Activated B cell treated with CpG ODN at 0.5 μM for 24 hours (primary cell): ENCODE measurements at regions not wholly inside any gene's neighbourhood (a gene's known extent, or its start where the extent isn't known, plus 50 kb on each side); places are given as distances from the start of the nearest gene placed in this dataset.

Experiments used
- ATAC-seq: fragments of 200-7000 bp; cut with Tn5 transposase; one replicate; pipeline ENCODE4 v1.10.0; 2021; ENCODE audit warnings: low read depth, mild to moderate bottlenecking, moderate library complexity
- CTCF ChIA-PET: fragments of 350-600 bp; sonication (Branson Sonifier 250); formaldehyde crosslinking; loops from one replicate; lab custom pipeline; 2021; ENCODE audit warnings: antibody characterized with exemption; lab: Charles Lee
- POLR2A ChIA-PET: fragments of 350-600 bp; sonication (Branson Sonifier 250); formaldehyde crosslinking; loops from one replicate; lab custom pipeline; 2021; ENCODE audit warnings: antibody characterized with exemption; lab: Charles Lee
- DNase-seq: peaks from one replicate; pipeline ENCODE4 v3.0.0; 2022
- H3K27ac Mint-ChIP-seq: one replicate; pipeline ENCODE4 v1.8.0; 2020; ENCODE audit warnings: mixed read lengths
- H3K27me3 Mint-ChIP-seq: one replicate; pipeline ENCODE4 v1.8.0; 2021; ENCODE audit warnings: mixed read lengths
- H3K36me3 Mint-ChIP-seq: one replicate; pipeline ENCODE4 v1.8.0; 2021; ENCODE audit warnings: low read depth, mixed read lengths
- H3K4me1 Mint-ChIP-seq: one replicate; pipeline ENCODE4 v1.8.0; 2021; ENCODE audit warnings: mixed read lengths
- H3K4me3 Mint-ChIP-seq: one replicate; pipeline ENCODE4 v1.8.0; 2020; ENCODE audit warnings: mild to moderate bottlenecking, mixed read lengths
- H3K9me3 Mint-ChIP-seq: one replicate; pipeline ENCODE4 v1.8.0; 2020; ENCODE audit warnings: mixed read lengths
- CTCF ChIP-seq: fragments of 200-600 bp; IDR thresholded peaks from one replicate; pipeline ENCODE4 v1.8.0; 2022; ENCODE audit warnings: antibody characterized with exemption, mild to moderate bottlenecking
- intact Hi-C: fragments of 100-400 bp; cut with micrococcal nuclease; formaldehyde crosslinking; loops from one replicate; pipeline ENCODE4 v1.15.1; 2024

GRCh38 chr4:178953447-178954120 lies 1511.3 kb upstream of the AGA start:
- intact Hi-C loops = no loop called here
- Mint-ChIP-seq H3K9me3 (peaks cover 6% of the 10 kb centered on the region), H3K27ac (no peak overlapping the region), H3K4me3 (no peak overlapping the region), H3K4me1 (no peaks in the 10 kb centered on the region), H3K36me3 (no peaks in the 10 kb centered on the region), H3K27me3 (no peaks in the 10 kb centered on the region)
- CTCF ChIA-PET = no interaction called here
- TF ChIP-seq CTCF = no peak
- ATAC-seq (no peak), DNase-seq (no peak)
- POLR2A ChIA-PET = no interaction called here

DNA sequence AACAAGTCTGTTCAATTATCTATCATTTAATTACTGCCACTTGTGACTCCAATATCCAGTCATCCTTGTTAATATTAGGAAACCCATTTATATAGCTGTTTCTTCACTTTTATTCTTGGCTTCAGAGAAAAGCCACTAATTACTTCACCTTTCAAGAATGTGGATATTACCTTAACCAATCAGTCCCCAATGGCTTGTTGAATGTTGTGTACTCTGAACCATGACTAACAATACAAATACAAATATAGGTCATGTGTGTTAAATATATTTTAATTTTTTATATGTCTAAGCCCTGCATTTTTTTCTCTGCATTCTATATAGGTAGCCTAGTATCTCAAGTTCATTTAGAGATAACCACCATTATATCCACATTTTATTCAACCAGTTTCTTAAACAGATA lies 1513.4 kb upstream of the AGA start:
- Mint-ChIP-seq H3K36me3 (no peaks in the 10 kb centered on the region), H3K4me3 (no peak overlapping the region), H3K27me3 (no peaks in the 10 kb centered on the region), H3K9me3 (peaks cover 6% of the 10 kb centered on the region), H3K27ac (no peak overlapping the region), H3K4me1 (no peaks in the 10 kb centered on the region)
- DNase-seq (no peak), ATAC-seq (no peak)
- CTCF ChIA-PET = no interaction called here
- intact Hi-C loops = no loop called here
- POLR2A ChIA-PET = no interaction called here
- no peak for TF ChIP-seq CTCF

- peaks cover 10% of the 10 kb centered on the region for H3K9me3 Mint-ChIP-seq
- no peaks in the 10 kb centered on the region for H3K36me3 Mint-ChIP-seq
- intact Hi-C loops = no loop called here
- no peak overlapping the region for H3K4me3 Mint-ChIP-seq
- no peak overlapping the region for H3K27ac Mint-ChIP-seq
- no peaks in the 10 kb centered on the region for H3K4me1 Mint-ChIP-seq
- ATAC-seq (no peak), DNase-seq (no peak)
- no peak for TF ChIP-seq CTCF
- ChIA-PET CTCF (no interaction called here), POLR2A (no interaction called here)
- H3K27me3 Mint-ChIP-seq = no peaks in the 10 kb centered on the region
These were observed 1516.6 kb upstream of the AGA start for GRCh38 chr4:178958725-178959440.

DNA sequence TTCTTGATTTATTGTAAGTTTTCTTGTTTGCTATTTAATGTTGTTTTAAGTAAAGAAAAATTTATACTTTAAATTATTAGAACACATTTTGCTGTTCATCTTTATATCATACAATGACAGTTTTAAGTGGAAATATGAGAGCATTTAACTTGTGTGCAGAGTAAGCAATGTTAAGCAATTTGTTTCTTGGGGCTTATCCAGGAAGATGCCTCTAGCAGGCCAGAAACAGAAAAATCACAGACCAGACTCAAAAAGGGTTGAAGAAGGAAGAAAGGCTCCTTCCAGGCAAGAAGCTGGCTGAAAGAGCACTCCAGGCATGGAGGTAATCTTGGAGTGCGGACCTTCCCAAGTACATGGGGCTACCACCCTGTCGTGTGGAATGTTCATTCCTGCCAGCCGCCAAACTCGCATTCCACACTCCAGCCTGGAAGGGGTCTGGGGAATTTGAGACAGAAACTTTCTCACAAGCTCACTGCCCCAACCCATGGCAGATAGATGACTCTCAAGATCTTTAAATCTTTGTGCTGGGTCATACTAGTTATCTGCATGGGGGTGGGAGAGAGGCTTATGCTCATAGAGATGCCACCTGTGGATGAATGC lies 1521.3 kb upstream of the AGA start:
- Mint-ChIP-seq H3K4me3 (no peak overlapping the region), H3K9me3 (peaks cover 7% of the 10 kb centered on the region), H3K4me1 (no peaks in the 10 kb centered on the region), H3K27me3 (no peaks in the 10 kb centered on the region), H3K36me3 (no peaks in the 10 kb centered on the region), H3K27ac (no peak overlapping the region)
- no peak for TF ChIP-seq CTCF
- intact Hi-C loops = no loop called here
- ChIA-PET POLR2A (no interaction called here), CTCF (no interaction called here)
- DNase-seq = no peak
- ATAC-seq = no peak

DNA sequence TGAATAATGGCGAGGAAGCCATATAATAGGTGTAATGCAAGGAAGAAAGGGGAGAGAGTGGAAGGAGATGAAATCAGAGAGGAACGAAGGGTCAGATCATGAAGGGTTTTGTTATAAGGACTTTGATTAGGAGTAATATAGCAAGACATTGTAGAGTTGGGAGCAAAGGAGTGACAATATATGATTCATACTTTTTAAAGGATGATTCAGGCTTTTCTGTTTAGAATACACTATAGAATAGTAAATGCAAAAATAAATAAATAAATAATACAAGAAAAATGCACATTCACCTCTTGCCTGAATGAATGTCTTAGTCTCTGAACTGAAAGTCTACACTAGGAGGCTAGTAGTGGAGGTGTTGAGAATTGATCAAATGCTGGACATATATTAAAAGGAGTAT lies 1524.4 kb upstream of the AGA start:
- no peaks in the 10 kb centered on the region for H3K36me3 Mint-ChIP-seq
- no peaks in the 10 kb centered on the region for H3K4me1 Mint-ChIP-seq
- no peak for DNase-seq
- ChIA-PET POLR2A (no interaction called here), CTCF (no interaction called here)
- intact Hi-C loops = no loop called here
- H3K9me3 Mint-ChIP-seq = peaks cover 11% of the 10 kb centered on the region
- no peak overlapping the region for H3K27ac Mint-ChIP-seq
- no peak for ATAC-seq
- no peak for TF ChIP-seq CTCF
- H3K4me3 Mint-ChIP-seq = no peak overlapping the region
- H3K27me3 Mint-ChIP-seq = no peaks in the 10 kb centered on the region
